ENCODE measurements at regions not wholly inside any gene's neighbourhood (a gene's known extent, or its start where the extent isn't known, plus 50 kb on each side); places are given as distances from the start of the nearest gene placed in this dataset.

- TF ChIP-seq, protein P1, sequence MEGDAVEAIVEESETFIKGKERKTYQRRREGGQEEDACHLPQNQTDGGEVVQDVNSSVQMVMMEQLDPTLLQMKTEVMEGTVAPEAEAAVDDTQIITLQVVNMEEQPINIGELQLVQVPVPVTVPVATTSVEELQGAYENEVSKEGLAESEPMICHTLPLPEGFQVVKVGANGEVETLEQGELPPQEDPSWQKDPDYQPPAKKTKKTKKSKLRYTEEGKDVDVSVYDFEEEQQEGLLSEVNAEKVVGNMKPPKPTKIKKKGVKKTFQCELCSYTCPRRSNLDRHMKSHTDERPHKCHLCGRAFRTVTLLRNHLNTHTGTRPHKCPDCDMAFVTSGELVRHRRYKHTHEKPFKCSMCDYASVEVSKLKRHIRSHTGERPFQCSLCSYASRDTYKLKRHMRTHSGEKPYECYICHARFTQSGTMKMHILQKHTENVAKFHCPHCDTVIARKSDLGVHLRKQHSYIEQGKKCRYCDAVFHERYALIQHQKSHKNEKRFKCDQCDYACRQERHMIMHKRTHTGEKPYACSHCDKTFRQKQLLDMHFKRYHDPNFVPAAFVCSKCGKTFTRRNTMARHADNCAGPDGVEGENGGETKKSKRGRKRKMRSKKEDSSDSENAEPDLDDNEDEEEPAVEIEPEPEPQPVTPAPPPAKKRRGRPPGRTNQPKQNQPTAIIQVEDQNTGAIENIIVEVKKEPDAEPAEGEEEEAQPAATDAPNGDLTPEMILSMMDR (IDR thresholded peaks at IDR 0.05) = no peak
- no peak for TF ChIP-seq POLR2AphosphoS5 (IDR thresholded peaks at IDR 0.05)
- TF ChIP-seq EP300 (IDR thresholded peaks at IDR 0.05) = no peak
- no peak for TF ChIP-seq POLR2A (IDR thresholded peaks at IDR 0.05; ENCODE audit: low read depth)
- WGBS = 91% methylated on average over 6 of the region's 6 CpGs
- H3K9me3 ChIP-seq = peaks cover 0 to 10% (median 3%) of the 10 kb centered on the region in 4 donors
Observed at GRCh38 chr3:94946683-94947082, 883.8 kb downstream of the NSUN3 start.

GRCh38 chr3:94961423-94962100 is 898.7 kb downstream of the NSUN3 start:
- H3K4me1 ChIP-seq = peaks cover 0 to under 1% (median 0%) of the 10 kb centered on the region in 4 donors
- H3K27me3 ChIP-seq = no peaks in the 10 kb centered on the region
- 88% methylated on average over 6 of the region's 6 CpGs for WGBS
- H3K36me3 ChIP-seq = no peaks in the 10 kb centered on the region
- no peak overlapping the region for H3K27ac ChIP-seq (replicated peaks in 1 of 4)
- no peaks in the 10 kb centered on the region for H3K9me3 ChIP-seq
- intact Hi-C loops (cut with DNase I) = no loop called here
- DNase-seq (ENCODE audit: extremely low spot score) = no peak
- no peak overlapping the region for H3K4me3 ChIP-seq
- TF ChIP-seq EP300 (IDR thresholded peaks at IDR 0.05) (no peak), POLR2A (IDR thresholded peaks at IDR 0.05; ENCODE audit: low read depth) (no peak), POLR2AphosphoS5 (IDR thresholded peaks at IDR 0.05) (no peak)
- TF ChIP-seq, protein P1 (IDR thresholded peaks at IDR 0.05) = no peak

More at GRCh38 chr3:94946683-94947082, 883.8 kb downstream of the NSUN3 start:
- no peaks in the 10 kb centered on the region for H3K27me3 ChIP-seq
- H3K27ac ChIP-seq (replicated peaks in 1 of 4) = no peak overlapping the region
- H3K36me3 ChIP-seq = no peaks in the 10 kb centered on the region
- intact Hi-C loops (cut with DNase I) = no loop called here
- no peak for DNase-seq (ENCODE audit: extremely low spot score)
- H3K4me1 ChIP-seq = no peaks in the 10 kb centered on the region
- no peak overlapping the region for H3K4me3 ChIP-seq

DNA sequence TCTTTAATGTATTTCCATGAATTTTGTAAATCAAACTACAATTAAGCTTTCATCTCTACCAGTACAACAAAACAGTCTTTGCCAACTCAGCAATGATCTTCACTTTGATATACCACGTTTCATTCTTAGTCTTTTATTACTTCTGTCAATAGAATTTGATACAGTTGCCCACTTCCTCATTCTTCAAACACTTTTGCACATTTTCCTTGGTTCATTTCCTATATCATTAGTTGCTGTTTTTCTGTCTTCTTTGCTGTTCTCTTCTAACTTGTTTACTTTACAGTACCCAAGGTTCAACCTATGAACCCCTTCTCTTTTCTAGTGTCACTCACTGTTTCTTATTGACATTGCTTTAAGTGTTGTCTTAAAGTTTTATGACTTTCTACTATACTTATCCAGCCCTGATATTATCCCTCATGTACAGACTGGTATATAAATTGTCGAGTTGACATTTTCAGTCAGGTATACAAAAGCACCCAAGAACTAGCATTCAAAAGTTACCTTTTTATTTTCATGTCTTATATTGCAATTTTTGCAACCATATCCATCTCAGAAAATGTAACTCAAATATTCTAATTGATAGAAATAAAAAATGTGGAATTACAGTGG is 903.1 kb downstream of the NSUN3 start:
- H3K36me3 ChIP-seq = no peaks in the 10 kb centered on the region
- peaks cover 0 to 15% (median 9%) of the 10 kb centered on the region in 4 donors for H3K4me1 ChIP-seq
- intact Hi-C loops (cut with DNase I) = no loop called here
- H3K27ac ChIP-seq (replicated peaks in 1 of 4) = no peak overlapping the region
- WGBS = 79% methylated on average over 2 of the region's 2 CpGs
- no peaks in the 10 kb centered on the region for H3K9me3 ChIP-seq
- no peak for DNase-seq (ENCODE audit: extremely low spot score)
- TF ChIP-seq POLR2AphosphoS5 (IDR thresholded peaks at IDR 0.05) (no peak), POLR2A (IDR thresholded peaks at IDR 0.05; ENCODE audit: low read depth) (no peak), EP300 (IDR thresholded peaks at IDR 0.05) (no peak)
- TF ChIP-seq, protein P1 (IDR thresholded peaks at IDR 0.05) = no peak
- no peaks in the 10 kb centered on the region for H3K27me3 ChIP-seq
- H3K4me3 ChIP-seq = no peak overlapping the region

DNA sequence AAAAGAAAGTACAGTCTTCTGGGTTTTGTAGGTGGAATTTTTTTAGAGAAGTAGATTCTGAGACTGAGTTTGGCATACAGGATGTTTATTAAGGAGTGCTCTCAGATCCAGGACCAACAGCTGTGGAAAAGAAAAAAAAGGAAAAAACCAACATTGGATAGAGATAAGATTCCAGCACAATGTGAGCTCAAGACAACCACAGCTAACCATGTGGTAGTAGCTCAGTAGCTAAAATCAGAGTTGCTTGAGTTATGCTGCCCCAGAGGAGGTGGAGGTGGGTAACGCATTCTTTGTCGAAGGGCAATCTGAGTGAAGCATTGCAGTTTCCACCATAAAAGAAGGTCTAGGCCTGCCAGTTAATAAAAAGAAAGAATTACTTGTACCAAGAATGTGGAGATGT is 904.3 kb downstream of the NSUN3 start:
- 63% methylated on average over 2 of the region's 2 CpGs for WGBS
- Histone ChIP-seq H3K27ac (replicated peaks in 1 of 4) (no peak overlapping the region), H3K4me3 (no peak overlapping the region), H3K4me1 (peaks cover 0 to 15% (median 9%) of the 10 kb centered on the region in 4 donors), H3K36me3 (no peaks in the 10 kb centered on the region), H3K9me3 (no peaks in the 10 kb centered on the region), H3K27me3 (no peaks in the 10 kb centered on the region)
- intact Hi-C loops (cut with DNase I) = no loop called here
- no peak for DNase-seq (ENCODE audit: extremely low spot score)
- TF ChIP-seq EP300 (IDR thresholded peaks at IDR 0.05) (no peak), POLR2AphosphoS5 (IDR thresholded peaks at IDR 0.05) (no peak), POLR2A (IDR thresholded peaks at IDR 0.05; ENCODE audit: low read depth) (no peak)
- TF ChIP-seq, protein P1 (IDR thresholded peaks at IDR 0.05) = no peak
